Lower leg skin (tissue), 4 donors: ENCODE measurements at regions not wholly inside any gene's neighbourhood (a gene's known extent, or its start where the extent isn't known, plus 50 kb on each side); places are given as distances from the start of the nearest gene placed in this dataset.

Experiments
- DNase-seq, 2 donors: peaks; one replicate each; pipeline ENCODE4 v3.0.0-alpha.2; 2019; ENCODE audit warnings: low spot score in 2 of 2
- H3K4me3 ChIP-seq: fragments of 200-600 bp; sonication (generic); 2 replicates; pipeline ENCODE4 v1.5.1; 2017; ENCODE audit warnings: mild to moderate bottlenecking, low read depth; ENCODE audit not compliant: poor library complexity, severe bottlenecking
- POLR2A ChIP-seq, 2 donors: fragments of 450-650 bp; IDR thresholded peaks; one replicate each; pipeline ENCODE4 v1.6.1; 2016 to 2017; ENCODE audit warnings: antibody characterized with exemption in 2 of 2, mild to moderate bottlenecking in 1 of 2, moderate library complexity in 1 of 2
- WGBS, 2 donors: methylation state at CpG; one replicate each; pipeline ENCODE4 v1.1.5; 2018; 5-methylcytosine and 5-hydroxymethylcytosine counted together
- intact Hi-C: fragments of 100-400 bp; cut with DNase I; formaldehyde crosslinking; loops from one replicate; pipeline ENCODE4 v1.15.0; 2023; ENCODE audit warnings: low total_unique reads
- TF ChIP-seq, protein P1 (sequence below), 3 donors: fragments of 450-650 bp; IDR thresholded peaks; one replicate each; pipeline ENCODE4 v1.5.1; 2016; ENCODE audit warnings: antibody characterized with exemption in 3 of 3, mild to moderate bottlenecking in 3 of 3, moderate library complexity in 2 of 3

DNA sequence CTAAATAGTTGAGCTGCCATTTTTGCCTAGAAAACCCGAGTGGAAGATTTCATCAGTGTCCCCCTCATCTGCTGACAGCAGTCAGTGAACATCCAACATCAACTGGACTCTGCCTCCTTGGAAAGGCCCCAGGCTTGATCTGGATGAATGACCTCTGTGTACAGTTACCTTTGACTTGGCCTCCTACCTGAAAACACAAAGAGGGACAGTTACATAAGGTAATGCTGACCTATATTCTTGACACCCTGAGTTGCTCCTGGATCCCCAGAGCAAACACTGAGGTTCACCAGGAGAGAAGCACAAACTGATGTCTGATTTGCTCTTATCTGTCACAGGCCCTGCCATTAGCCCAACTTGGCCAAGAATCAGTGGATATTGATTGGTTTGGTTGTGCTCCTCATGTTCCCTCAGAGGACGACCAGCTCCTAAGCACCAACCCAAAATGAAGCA lies 138.9 kb downstream of the PROX1 start:
- DNase-seq: no peak
- intact Hi-C loops: no loop called here
- no peak for TF ChIP-seq POLR2A (IDR thresholded peaks at IDR 0.05)
- TF ChIP-seq, protein P1, sequence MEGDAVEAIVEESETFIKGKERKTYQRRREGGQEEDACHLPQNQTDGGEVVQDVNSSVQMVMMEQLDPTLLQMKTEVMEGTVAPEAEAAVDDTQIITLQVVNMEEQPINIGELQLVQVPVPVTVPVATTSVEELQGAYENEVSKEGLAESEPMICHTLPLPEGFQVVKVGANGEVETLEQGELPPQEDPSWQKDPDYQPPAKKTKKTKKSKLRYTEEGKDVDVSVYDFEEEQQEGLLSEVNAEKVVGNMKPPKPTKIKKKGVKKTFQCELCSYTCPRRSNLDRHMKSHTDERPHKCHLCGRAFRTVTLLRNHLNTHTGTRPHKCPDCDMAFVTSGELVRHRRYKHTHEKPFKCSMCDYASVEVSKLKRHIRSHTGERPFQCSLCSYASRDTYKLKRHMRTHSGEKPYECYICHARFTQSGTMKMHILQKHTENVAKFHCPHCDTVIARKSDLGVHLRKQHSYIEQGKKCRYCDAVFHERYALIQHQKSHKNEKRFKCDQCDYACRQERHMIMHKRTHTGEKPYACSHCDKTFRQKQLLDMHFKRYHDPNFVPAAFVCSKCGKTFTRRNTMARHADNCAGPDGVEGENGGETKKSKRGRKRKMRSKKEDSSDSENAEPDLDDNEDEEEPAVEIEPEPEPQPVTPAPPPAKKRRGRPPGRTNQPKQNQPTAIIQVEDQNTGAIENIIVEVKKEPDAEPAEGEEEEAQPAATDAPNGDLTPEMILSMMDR (IDR thresholded peaks at IDR 0.05): no peak
- no peak overlapping the region for H3K4me3 ChIP-seq
- 89 to 90% methylated on average over 2 of the region's 2 CpGs for WGBS, 2 donors

DNA sequence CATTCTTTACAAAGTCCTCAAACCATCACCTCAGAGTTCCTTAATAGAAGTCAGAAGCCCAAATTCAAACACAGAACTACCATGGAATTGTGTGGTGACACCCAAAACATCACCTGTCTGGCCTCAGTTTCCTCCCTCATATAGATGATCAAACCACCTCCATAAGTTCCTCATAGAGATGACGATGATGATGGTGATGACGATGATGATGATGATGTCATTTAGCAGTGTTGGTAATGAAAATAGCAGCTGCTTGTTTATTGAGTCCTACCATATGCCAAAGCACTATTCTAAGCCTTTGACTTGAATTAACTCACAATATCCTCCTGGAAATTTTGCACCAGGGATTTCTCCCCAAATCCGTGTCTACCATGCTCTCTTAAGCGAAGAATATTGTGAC lies 139.9 kb downstream of the PROX1 start:
- no peak overlapping the region for H3K4me3 ChIP-seq
- DNase-seq: no peak
- no peak for TF ChIP-seq POLR2A (IDR thresholded peaks at IDR 0.05)
- TF ChIP-seq, protein P1 (IDR thresholded peaks at IDR 0.05): no peak
- intact Hi-C loops: no loop called here
- 86 to 95% methylated on average over 4 of the region's 4 CpGs for WGBS, 2 donors

DNA sequence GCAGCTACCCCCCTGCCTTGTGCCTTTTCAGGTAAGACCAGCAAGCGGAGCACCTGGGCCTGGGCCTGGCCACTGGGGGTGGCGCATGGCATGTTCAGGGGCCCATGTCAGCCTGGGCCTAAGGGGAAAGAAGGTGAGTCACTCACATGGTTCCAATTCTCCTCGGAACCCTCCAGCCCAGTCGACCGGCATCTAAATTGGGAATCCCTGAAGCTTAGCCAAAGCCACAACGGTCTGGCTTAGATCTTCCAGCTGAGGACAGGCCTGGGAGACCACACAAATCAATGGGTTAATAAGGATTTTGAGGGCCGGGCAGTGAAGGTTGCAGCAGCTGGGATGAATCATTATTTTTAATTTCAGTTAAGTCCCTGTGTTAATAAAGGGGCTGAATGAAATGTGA lies 145.1 kb upstream of the SMYD2 start:
- 58 to 67% methylated on average over 7 of the region's 7 CpGs for WGBS, 2 donors

DNA sequence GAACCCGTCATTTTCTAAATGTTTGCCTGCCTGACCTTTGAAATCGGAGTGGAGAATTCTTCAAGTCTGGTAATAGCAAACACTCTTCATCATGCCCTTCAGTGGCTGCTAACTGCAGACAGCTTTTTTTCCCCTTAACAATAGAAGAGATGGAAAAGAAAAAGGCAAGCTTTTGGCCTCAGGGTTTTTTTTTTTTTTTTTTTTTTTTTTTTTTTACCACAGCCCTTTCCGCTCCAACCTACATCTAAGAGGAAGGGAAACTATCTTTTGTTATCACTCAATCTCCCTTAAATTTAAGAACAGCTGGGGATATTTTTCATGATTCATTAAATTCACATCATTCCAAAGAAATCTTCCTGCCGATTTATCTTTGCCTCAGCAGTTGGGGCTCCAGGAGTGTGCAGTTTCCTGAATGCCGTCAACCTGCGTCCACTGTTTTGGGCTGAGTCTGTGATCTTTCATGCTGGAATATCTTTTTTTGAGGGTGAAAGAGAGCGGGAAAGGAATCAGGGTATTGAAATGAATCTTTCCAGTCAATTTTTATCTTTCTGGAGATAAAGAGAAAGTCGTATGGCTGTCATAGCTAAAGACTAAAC lies 144.5 kb upstream of the SMYD2 start:
- TF ChIP-seq POLR2A (IDR thresholded peaks at IDR 0.05): no peak
- TF ChIP-seq, protein P1 (IDR thresholded peaks at IDR 0.05): no peak
- WGBS, 2 donors: 73 to 75% methylated on average over 8 of the region's 8 CpGs
- intact Hi-C loops: no loop called here
- H3K4me3 ChIP-seq: no peak overlapping the region
- no peak for DNase-seq

More for the DNA sequence above, 145.1 kb upstream of the SMYD2 start:
- H3K4me3 ChIP-seq: no peak overlapping the region
- intact Hi-C loops: no loop called here
- TF ChIP-seq, protein P1 (IDR thresholded peaks at IDR 0.05): no peak
- no peak for TF ChIP-seq POLR2A (IDR thresholded peaks at IDR 0.05)
- DNase-seq: no peak

DNA sequence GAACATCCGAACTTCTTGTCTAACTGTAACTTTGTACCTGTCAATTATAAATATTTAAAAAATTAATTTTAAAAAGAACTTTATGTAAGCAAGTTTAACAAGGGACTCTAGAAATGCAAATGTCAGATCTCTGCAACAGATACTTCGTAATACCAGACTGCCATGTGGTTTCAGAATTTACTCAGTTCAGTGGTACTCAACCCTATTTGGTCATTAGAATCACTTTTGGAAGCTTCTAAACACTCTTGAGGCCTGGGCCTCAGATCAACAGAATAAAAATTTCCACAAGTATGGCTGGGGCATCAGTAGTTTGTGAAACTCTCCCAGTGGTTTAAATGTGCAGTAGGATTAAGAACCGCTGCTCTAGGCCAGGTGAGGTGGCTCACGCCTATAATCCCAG lies 139.5 kb upstream of the SMYD2 start:
- WGBS, 2 donors: 84 to 92% methylated on average over 4 of the region's 4 CpGs
- TF ChIP-seq POLR2A (IDR thresholded peaks at IDR 0.05): no peak
- TF ChIP-seq, protein P1 (IDR thresholded peaks at IDR 0.05): no peak
- no peak for DNase-seq
- intact Hi-C loops: no loop called here
- H3K4me3 ChIP-seq: no peak overlapping the region
